WERI-Rb-1 (cell line): ENCODE measurements at regions not wholly inside any gene's neighbourhood (a gene's known extent, or its start where the extent isn't known, plus 50 kb on each side); places are given as distances from the start of the nearest gene placed in this dataset.

Source experiments
- DNase-seq: peaks from one replicate; pipeline ENCODE4 v3.0.0-alpha.2; 2020
- H3K27ac ChIP-seq: fragments of 250-450 bp; sonication (Bioruptor Pico); 2 replicates; pipeline ENCODE4 v1.5.1; 2020; ENCODE audit warnings: mild to moderate bottlenecking, moderate library complexity
- H3K27me3 ChIP-seq: fragments of 250-450 bp; sonication (Bioruptor Pico); 2 replicates; pipeline ENCODE4 v1.5.1; 2021; ENCODE audit warnings: mild to moderate bottlenecking, low read depth, moderate library complexity; ENCODE audit not compliant: insufficient read depth, severe bottlenecking
- H3K36me3 ChIP-seq: fragments of 250-450 bp; sonication (Bioruptor Pico); 2 replicates; pipeline ENCODE4 v1.5.1; 2020; ENCODE audit warnings: mild to moderate bottlenecking, moderate library complexity
- H3K4me3 ChIP-seq: 2 replicates; pipeline ENCODE4 v1.5.1; 2011; ENCODE audit warnings: low read depth, mild to moderate bottlenecking, control low read depth, low read length
- H3K9me3 ChIP-seq: fragments of 250-450 bp; sonication (Bioruptor Pico); 2 replicates; pipeline ENCODE4 v1.5.1; 2021; ENCODE audit warnings: mild to moderate bottlenecking, moderate library complexity; ENCODE audit not compliant: severe bottlenecking
- CTCF ChIP-seq: IDR thresholded peaks from 2 replicates; pipeline ENCODE4 v1.5.1; 2011; ENCODE audit warnings: low read depth, mild to moderate bottlenecking, control low read depth, inconsistent platforms, low read length

- Histone ChIP-seq H3K27ac (no peak overlapping the region), H3K36me3 (no peaks in the 10 kb centered on the region), H3K9me3 (no peaks in the 10 kb centered on the region), H3K27me3 (no peaks in the 10 kb centered on the region), H3K4me3 (no peak overlapping the region)
- TF ChIP-seq CTCF = no peak
- no peak for DNase-seq
Measured at GRCh38 chr5:93193431-93194347, 387.3 kb downstream of the NR2F1-AS1 start.

GRCh38 chr5:93192683-93193082 is 388.3 kb downstream of the NR2F1-AS1 start:
- no peaks in the 10 kb centered on the region for H3K27me3 ChIP-seq
- no peak for DNase-seq
- no peaks in the 10 kb centered on the region for H3K9me3 ChIP-seq
- no peak for TF ChIP-seq CTCF
- no peaks in the 10 kb centered on the region for H3K36me3 ChIP-seq
- H3K27ac ChIP-seq = no peak overlapping the region
- no peak overlapping the region for H3K4me3 ChIP-seq

- no peak overlapping the region for H3K27ac ChIP-seq
- H3K27me3 ChIP-seq = no peaks in the 10 kb centered on the region
- DNase-seq = no peak
- TF ChIP-seq CTCF = no peak
- no peaks in the 10 kb centered on the region for H3K9me3 ChIP-seq
- H3K4me3 ChIP-seq = no peak overlapping the region
- H3K36me3 ChIP-seq = no peaks in the 10 kb centered on the region
Measured at GRCh38 chr5:93192087-93192486, 388.9 kb downstream of the NR2F1-AS1 start.

- H3K9me3 ChIP-seq = no peaks in the 10 kb centered on the region
- H3K27me3 ChIP-seq = no peaks in the 10 kb centered on the region
- TF ChIP-seq CTCF = no peak
- no peaks in the 10 kb centered on the region for H3K36me3 ChIP-seq
- no peak overlapping the region for H3K27ac ChIP-seq
- H3K4me3 ChIP-seq = no peak overlapping the region
- no peak for DNase-seq
Measured at GRCh38 chr5:93191035-93191817, 389.8 kb downstream of the NR2F1-AS1 start.

- no peak for DNase-seq
- no peaks in the 10 kb centered on the region for H3K27me3 ChIP-seq
- no peak for TF ChIP-seq CTCF
- no peaks in the 10 kb centered on the region for H3K9me3 ChIP-seq
- no peak overlapping the region for H3K4me3 ChIP-seq
- H3K27ac ChIP-seq = no peak overlapping the region
- H3K36me3 ChIP-seq = no peaks in the 10 kb centered on the region
Measured at GRCh38 chr5:93189707-93190120, 391.3 kb downstream of the NR2F1-AS1 start.
